HS-5 (cell line): ENCODE measurements at regions not wholly inside any gene's neighbourhood (a gene's known extent, or its start where the extent isn't known, plus 50 kb on each side); places are given as distances from the start of the nearest gene placed in this dataset.
"Not testable (repeated sequence)": the region's sequence is repeated elsewhere in the genome, so short reads cannot be mapped to it uniquely, and the experiment has no call there.

Experiments used
- DNase-seq: peaks from one replicate; pipeline ENCODE4 v3.0.0-alpha.2; 2012; ENCODE audit warnings: low read depth

GRCh38 chr7:136117539-136117938 lies 140.4 kb upstream of the MTPN start:
- no peak for DNase-seq

GRCh38 chr7:136116186-136116585 lies 139.0 kb upstream of the MTPN start:
- DNase-seq: no peak

GRCh38 chr7:136114966-136115762 lies 138.0 kb upstream of the MTPN start:
- no peak for DNase-seq

- DNase-seq: not testable (repeated sequence)
Measured at GRCh38 chr7:136114467-136114866, 137.3 kb upstream of the MTPN start.

- not testable (repeated sequence) for DNase-seq
Measured at GRCh38 chr7:136109037-136109436, 131.9 kb upstream of the MTPN start.

GRCh38 chr7:136105191-136105590 lies 128.0 kb upstream of the MTPN start:
- no peak for DNase-seq

- DNase-seq: no peak
Measured at GRCh38 chr7:136104269-136104603, 127.1 kb upstream of the MTPN start.

- no peak for DNase-seq
Measured at GRCh38 chr7:136103545-136104268, 126.5 kb upstream of the MTPN start.

GRCh38 chr7:136102881-136103280 lies 125.7 kb upstream of the MTPN start:
- no peak for DNase-seq

- not testable (repeated sequence) for DNase-seq
Measured at GRCh38 chr7:136092714-136093113, 115.6 kb upstream of the MTPN start.

GRCh38 chr7:136087881-136088280 lies 110.7 kb upstream of the MTPN start:
- DNase-seq: no peak

GRCh38 chr7:136086712-136087111 lies 109.6 kb upstream of the MTPN start:
- DNase-seq: peak; percentile 44

GRCh38 chr7:136079934-136080333 lies 102.8 kb upstream of the MTPN start:
- no peak for DNase-seq

- no peak for DNase-seq
Measured at GRCh38 chr7:136079478-136079892, 102.3 kb upstream of the MTPN start.

GRCh38 chr7:136079066-136079465 lies 101.9 kb upstream of the MTPN start:
- no peak for DNase-seq

- DNase-seq: no peak
Measured at GRCh38 chr7:136078630-136079029, 101.5 kb upstream of the MTPN start.

GRCh38 chr7:136076954-136077353 lies 99.8 kb upstream of the MTPN start:
- DNase-seq: no peak

GRCh38 chr7:136074843-136075242 lies 97.7 kb upstream of the MTPN start:
- no peak for DNase-seq

- DNase-seq: no peak
Measured at GRCh38 chr7:136072447-136072846, 95.3 kb upstream of the MTPN start.

- DNase-seq: no peak
Measured at GRCh38 chr7:136070736-136071505, 93.8 kb upstream of the MTPN start.

GRCh38 chr7:136069840-136070529 lies 92.8 kb upstream of the MTPN start:
- no peak for DNase-seq

- DNase-seq: no peak
Measured at GRCh38 chr7:136067277-136067676, 90.1 kb upstream of the MTPN start.
